ENCODE measurements at regions not wholly inside any gene's neighbourhood (a gene's known extent, or its start where the extent isn't known, plus 50 kb on each side); places are given as distances from the start of the nearest gene placed in this dataset.

GRCh38 chr18:47313901-47314300, 62.4 kb upstream of the SKOR2 start:
- TF ChIP-seq, protein P1, sequence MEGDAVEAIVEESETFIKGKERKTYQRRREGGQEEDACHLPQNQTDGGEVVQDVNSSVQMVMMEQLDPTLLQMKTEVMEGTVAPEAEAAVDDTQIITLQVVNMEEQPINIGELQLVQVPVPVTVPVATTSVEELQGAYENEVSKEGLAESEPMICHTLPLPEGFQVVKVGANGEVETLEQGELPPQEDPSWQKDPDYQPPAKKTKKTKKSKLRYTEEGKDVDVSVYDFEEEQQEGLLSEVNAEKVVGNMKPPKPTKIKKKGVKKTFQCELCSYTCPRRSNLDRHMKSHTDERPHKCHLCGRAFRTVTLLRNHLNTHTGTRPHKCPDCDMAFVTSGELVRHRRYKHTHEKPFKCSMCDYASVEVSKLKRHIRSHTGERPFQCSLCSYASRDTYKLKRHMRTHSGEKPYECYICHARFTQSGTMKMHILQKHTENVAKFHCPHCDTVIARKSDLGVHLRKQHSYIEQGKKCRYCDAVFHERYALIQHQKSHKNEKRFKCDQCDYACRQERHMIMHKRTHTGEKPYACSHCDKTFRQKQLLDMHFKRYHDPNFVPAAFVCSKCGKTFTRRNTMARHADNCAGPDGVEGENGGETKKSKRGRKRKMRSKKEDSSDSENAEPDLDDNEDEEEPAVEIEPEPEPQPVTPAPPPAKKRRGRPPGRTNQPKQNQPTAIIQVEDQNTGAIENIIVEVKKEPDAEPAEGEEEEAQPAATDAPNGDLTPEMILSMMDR (IDR thresholded peaks at IDR 0.05): no peak
- no peak for TF ChIP-seq ZFX (IDR thresholded peaks at IDR 0.05; ENCODE audit: borderline replicate concordance)
